ENCODE measurements at regions not wholly inside any gene's neighbourhood (a gene's known extent, or its start where the extent isn't known, plus 50 kb on each side); places are given as distances from the start of the nearest gene placed in this dataset.

- Histone ChIP-seq H3K4me1 (no peaks in the 10 kb centered on the region), H3K4me2 (ENCODE audit: low read length) (no peak overlapping the region), H3K27ac (no peak overlapping the region), H3K4me3 (ENCODE audit: low read depth, low read length) (no peak overlapping the region), H3K9me3 (ENCODE audit: control insufficient read depth, low read length) (no peaks in the 10 kb centered on the region), H3K79me2 (no peaks in the 10 kb centered on the region), H3K9ac (no peak overlapping the region), H3K36me3 (ENCODE audit: control insufficient read depth, insufficient read depth, low read length) (no peaks in the 10 kb centered on the region), H3K27me3 (ENCODE audit: control insufficient read depth, insufficient read depth, low read length) (peaks cover 3% of the 10 kb centered on the region), H2AFZ (no peak overlapping the region)
- TF ChIP-seq CTCF (IDR thresholded peaks at IDR 0.05), result no peak
Measured at GRCh38 chr6:19324376-19324775, 512.8 kb upstream of the ID4 start.

- Histone ChIP-seq H3K9me3 (ENCODE audit: control insufficient read depth, low read length) (no peaks in the 10 kb centered on the region), H3K27ac (no peak overlapping the region), H3K4me3 (ENCODE audit: low read depth, low read length) (no peak overlapping the region), H3K4me1 (no peaks in the 10 kb centered on the region), H3K36me3 (ENCODE audit: control insufficient read depth, insufficient read depth, low read length) (no peaks in the 10 kb centered on the region), H3K4me2 (ENCODE audit: low read length) (no peak overlapping the region), H3K79me2 (no peaks in the 10 kb centered on the region), H2AFZ (no peak overlapping the region), H3K27me3 (ENCODE audit: control insufficient read depth, insufficient read depth, low read length) (peaks cover 3% of the 10 kb centered on the region), H3K9ac (no peak overlapping the region)
- TF ChIP-seq CTCF (IDR thresholded peaks at IDR 0.05), result no peak
Measured at GRCh38 chr6:19325335-19325789, 511.8 kb upstream of the ID4 start.

- no peak overlapping the region for H3K9ac ChIP-seq
- H3K4me3 ChIP-seq (ENCODE audit: low read depth, low read length), result no peak overlapping the region
- peaks cover 3% of the 10 kb centered on the region for H3K27me3 ChIP-seq (ENCODE audit: control insufficient read depth, insufficient read depth, low read length)
- H3K36me3 ChIP-seq (ENCODE audit: control insufficient read depth, insufficient read depth, low read length), result no peaks in the 10 kb centered on the region
- TF ChIP-seq CTCF (IDR thresholded peaks at IDR 0.05), result no peak
- H3K9me3 ChIP-seq (ENCODE audit: control insufficient read depth, low read length), result no peaks in the 10 kb centered on the region
- H3K4me1 ChIP-seq, result no peaks in the 10 kb centered on the region
- no peaks in the 10 kb centered on the region for H3K79me2 ChIP-seq
- H3K4me2 ChIP-seq (ENCODE audit: low read length), result no peak overlapping the region
- H2AFZ ChIP-seq, result no peak overlapping the region
- no peak overlapping the region for H3K27ac ChIP-seq
Measured at GRCh38 chr6:19327241-19327640, 509.9 kb upstream of the ID4 start.

GRCh38 chr6:19327661-19328060 lies 509.5 kb upstream of the ID4 start:
- H3K9me3 ChIP-seq (ENCODE audit: control insufficient read depth, low read length), result no peaks in the 10 kb centered on the region
- peaks cover 3% of the 10 kb centered on the region for H3K27me3 ChIP-seq (ENCODE audit: control insufficient read depth, insufficient read depth, low read length)
- H3K9ac ChIP-seq, result no peak overlapping the region
- H3K36me3 ChIP-seq (ENCODE audit: control insufficient read depth, insufficient read depth, low read length), result no peaks in the 10 kb centered on the region
- TF ChIP-seq CTCF (IDR thresholded peaks at IDR 0.05), result no peak
- H3K4me1 ChIP-seq, result no peaks in the 10 kb centered on the region
- H3K27ac ChIP-seq, result no peak overlapping the region
- H3K4me3 ChIP-seq (ENCODE audit: low read depth, low read length), result no peak overlapping the region
- no peak overlapping the region for H3K4me2 ChIP-seq (ENCODE audit: low read length)
- H3K79me2 ChIP-seq, result no peaks in the 10 kb centered on the region
- no peak overlapping the region for H2AFZ ChIP-seq

- no peak overlapping the region for H3K9ac ChIP-seq
- no peak for TF ChIP-seq CTCF (IDR thresholded peaks at IDR 0.05)
- no peaks in the 10 kb centered on the region for H3K79me2 ChIP-seq
- H3K4me1 ChIP-seq, result no peaks in the 10 kb centered on the region
- no peak overlapping the region for H3K4me3 ChIP-seq (ENCODE audit: low read depth, low read length)
- no peaks in the 10 kb centered on the region for H3K9me3 ChIP-seq (ENCODE audit: control insufficient read depth, low read length)
- no peak overlapping the region for H3K4me2 ChIP-seq (ENCODE audit: low read length)
- peaks cover 3% of the 10 kb centered on the region for H3K27me3 ChIP-seq (ENCODE audit: control insufficient read depth, insufficient read depth, low read length)
- H3K27ac ChIP-seq, result no peak overlapping the region
- no peak overlapping the region for H2AFZ ChIP-seq
- H3K36me3 ChIP-seq (ENCODE audit: control insufficient read depth, insufficient read depth, low read length), result no peaks in the 10 kb centered on the region
Measured at GRCh38 chr6:19329078-19329477, 508.1 kb upstream of the ID4 start.

All from parathyroid adenoma (tissue), 2 donors.